Liver (tissue), 8 donors: ENCODE measurements at regions not wholly inside any gene's neighbourhood (a gene's known extent, or its start where the extent isn't known, plus 50 kb on each side); places are given as distances from the start of the nearest gene placed in this dataset.

Experiments
- DNase-seq: peaks from one replicate; pipeline ENCODE4 v3.0.0-alpha.2; 2017; ENCODE audit warnings: low spot score
- H3K27ac ChIP-seq, 2 donors: one replicate each; pipeline ENCODE4 v1.7.0; 2013; ENCODE audit warnings: inconsistent platforms in 2 of 2, low read length in 2 of 2, control low read depth in 1 of 2, low read depth in 1 of 2, mild to moderate bottlenecking in 1 of 2
- H3K27me3 ChIP-seq, 4 donors: one replicate each; pipeline versions ENCODE4 v1.6.1 to v1.7.0; 2013; ENCODE audit warnings: low read length in 3 of 4, inconsistent platforms in 1 of 4, mild to moderate bottlenecking in 1 of 4, moderate library complexity in 1 of 4; ENCODE audit not compliant: control insufficient read depth in 4 of 4, insufficient read depth in 4 of 4
- H3K36me3 ChIP-seq, 4 donors: one replicate each; pipeline versions ENCODE4 v1.6.1 to v1.7.0; 2013; ENCODE audit warnings: low read length in 3 of 4, mild to moderate bottlenecking in 3 of 4, low read depth in 1 of 4, moderate library complexity in 1 of 4; ENCODE audit not compliant: control insufficient read depth in 4 of 4, insufficient read depth in 3 of 4
- H3K4me1 ChIP-seq, 4 donors: one replicate each; pipeline versions ENCODE4 v1.6.1 to v1.7.0; 2013; ENCODE audit warnings: low read length in 3 of 4, mild to moderate bottlenecking in 3 of 4, moderate library complexity in 1 of 4; ENCODE audit not compliant: control insufficient read depth in 4 of 4, insufficient read depth in 4 of 4
- H3K4me3 ChIP-seq, 3 donors: one replicate each; pipeline versions ENCODE4 v1.6.1 to v1.7.0; 2013; ENCODE audit warnings: low read length in 3 of 3, control low read depth in 1 of 3, low read depth in 1 of 3, mild to moderate bottlenecking in 1 of 3
- H3K9ac ChIP-seq, 2 donors: one replicate each; pipeline ENCODE4 v1.7.0; 2013; ENCODE audit warnings: low read length in 2 of 2, mild to moderate bottlenecking in 2 of 2, moderate library complexity in 2 of 2, control low read depth in 1 of 2, low read depth in 1 of 2
- H3K9me3 ChIP-seq, 4 donors: one replicate each; pipeline versions ENCODE4 v1.6.1 to v1.7.0; 2013; ENCODE audit warnings: low read length in 3 of 4; ENCODE audit not compliant: control insufficient read depth in 4 of 4
- ATF3 ChIP-seq: IDR thresholded peaks from 2 replicates; pipeline ENCODE4 v1.6.1; 2016; ENCODE audit warnings: antibody characterized with exemption
- CTCF ChIP-seq: fragments of 150-350 bp; IDR thresholded peaks from 2 replicates; pipeline ENCODE4 v1.5.1; 2017; ENCODE audit warnings: improper control_type of control experiment, low read depth, low read length; ENCODE audit not compliant: missing input control
- FOXA2 ChIP-seq: IDR thresholded peaks from 2 replicates; pipeline ENCODE4 v1.6.1; 2016; ENCODE audit warnings: antibody characterized with exemption
- GABPA ChIP-seq, 2 donors: IDR thresholded peaks in 1 of 2; conservative IDR thresholded peaks in 1 of 2; 2 replicates each; pipeline ENCODE4 v1.6.1; 2016; ENCODE audit warnings: antibody characterized with exemption in 2 of 2, mild to moderate bottlenecking in 1 of 2, moderate library complexity in 1 of 2
- JUND ChIP-seq, 2 donors: IDR thresholded peaks; 2 replicates each; pipeline ENCODE4 v1.6.1; 2016; ENCODE audit warnings: antibody characterized with exemption in 2 of 2
- MAX ChIP-seq: IDR thresholded peaks from 2 replicates; pipeline ENCODE4 v1.6.1; 2016; ENCODE audit warnings: antibody characterized with exemption
- NR2F2 ChIP-seq: IDR thresholded peaks from 2 replicates; pipeline ENCODE4 v1.6.1; 2016; ENCODE audit warnings: antibody characterized with exemption
- RAD21 ChIP-seq, 2 donors: IDR thresholded peaks; 2 replicates each; pipeline ENCODE4 v1.6.1; 2016; ENCODE audit warnings: antibody characterized with exemption in 2 of 2, mild to moderate bottlenecking in 2 of 2
- REST ChIP-seq: IDR thresholded peaks from 2 replicates; pipeline ENCODE4 v1.6.1; 2016; ENCODE audit warnings: antibody characterized with exemption, mild to moderate bottlenecking
- RXRA ChIP-seq, 2 donors: IDR thresholded peaks; 2 replicates each; pipeline ENCODE4 v1.6.1; 2017 to 2018; ENCODE audit warnings: antibody characterized with exemption in 2 of 2, mild to moderate bottlenecking in 1 of 2
- SP1 ChIP-seq: IDR thresholded peaks from 2 replicates; pipeline ENCODE4 v1.6.1; 2018; ENCODE audit warnings: antibody characterized with exemption, mild to moderate bottlenecking
- TAF1 ChIP-seq: conservative IDR thresholded peaks from 2 replicates; pipeline ENCODE4 v1.6.1; 2016; ENCODE audit warnings: antibody characterized with exemption, mild to moderate bottlenecking
- YY1 ChIP-seq: IDR thresholded peaks from 2 replicates; pipeline ENCODE4 v1.6.1; 2016; ENCODE audit warnings: antibody characterized with exemption, mild to moderate bottlenecking
- ZBTB33 ChIP-seq: IDR thresholded peaks from 2 replicates; pipeline ENCODE4 v1.6.1; 2016; ENCODE audit warnings: antibody characterized with exemption
- whole genome bisulfite sequencing: extraction: QIAGEN DNeasy Blood & Tissue Kit; methylation state at CpG from one replicate; pipeline ENCODE4 v1.1.7; 2013; 5-methylcytosine and 5-hydroxymethylcytosine counted together
- donor health status: healthy.
- donor health status: healthy.
- donor health status: healthy.
- donor health status: healthy.
- donor health status: healthy.

- Histone ChIP-seq H3K4me1 (no peaks in the 10 kb centered on the region), H3K9ac (no peak overlapping the region), H3K9me3 (no peaks in the 10 kb centered on the region), H3K4me3 (no peak overlapping the region), H3K27ac (no peak overlapping the region), H3K36me3 (no peaks in the 10 kb centered on the region), H3K27me3 (no peaks in the 10 kb centered on the region)
- TF ChIP-seq FOXA2, result no peak
- no peak for TF ChIP-seq ATF3
- no peak for TF ChIP-seq TAF1
- no peak for TF ChIP-seq CTCF
- no peak for TF ChIP-seq JUND (IDR thresholded peaks at IDR 0.05)
- no peak for TF ChIP-seq NR2F2
- TF ChIP-seq SP1, result no peak
- TF ChIP-seq GABPA (IDR thresholded peaks at IDR 0.05 in 1 of 2, conservative IDR thresholded peaks at IDR 0.05 in 1 of 2), result no peak
- 61% methylated on average over 2 of the region's 2 CpGs for WGBS
- no peak for DNase-seq
Observed at GRCh38 chr14:42248131-42248530, 641.5 kb downstream of the LRFN5 start.

- no peaks in the 10 kb centered on the region for H3K4me1 ChIP-seq
- no peak overlapping the region for H3K9ac ChIP-seq
- no peak overlapping the region for H3K27ac ChIP-seq
- TF ChIP-seq MAX (no peak), RAD21 (IDR thresholded peaks at IDR 0.05) (no peak), REST (no peak), YY1 (no peak), NR2F2 (no peak), JUND (IDR thresholded peaks at IDR 0.05) (no peak), GABPA (IDR thresholded peaks at IDR 0.05 in 1 of 2, conservative IDR thresholded peaks at IDR 0.05 in 1 of 2) (no peak), RXRA (IDR thresholded peaks at IDR 0.05) (no peak), TAF1 (no peak), ATF3 (no peak), SP1 (no peak), ZBTB33 (no peak)
- H3K27me3 ChIP-seq, result no peaks in the 10 kb centered on the region
- H3K4me3 ChIP-seq, result no peak overlapping the region
- no peak for DNase-seq
- no peaks in the 10 kb centered on the region for H3K9me3 ChIP-seq
- whole genome bisulfite sequencing, result 68% methylated on average over 2 of the region's 2 CpGs
- H3K36me3 ChIP-seq, result no peaks in the 10 kb centered on the region
Observed at GRCh38 chr14:42241101-42241500, 634.4 kb downstream of the LRFN5 start.
